ENCODE measurements at regions not wholly inside any gene's neighbourhood (a gene's known extent, or its start where the extent isn't known, plus 50 kb on each side); places are given as distances from the start of the nearest gene placed in this dataset.

- TF ChIP-seq ZNF770 (CRISPR knock-in tag; IDR thresholded peaks at IDR 0.05): no peak
- TF ChIP-seq, protein P1, sequence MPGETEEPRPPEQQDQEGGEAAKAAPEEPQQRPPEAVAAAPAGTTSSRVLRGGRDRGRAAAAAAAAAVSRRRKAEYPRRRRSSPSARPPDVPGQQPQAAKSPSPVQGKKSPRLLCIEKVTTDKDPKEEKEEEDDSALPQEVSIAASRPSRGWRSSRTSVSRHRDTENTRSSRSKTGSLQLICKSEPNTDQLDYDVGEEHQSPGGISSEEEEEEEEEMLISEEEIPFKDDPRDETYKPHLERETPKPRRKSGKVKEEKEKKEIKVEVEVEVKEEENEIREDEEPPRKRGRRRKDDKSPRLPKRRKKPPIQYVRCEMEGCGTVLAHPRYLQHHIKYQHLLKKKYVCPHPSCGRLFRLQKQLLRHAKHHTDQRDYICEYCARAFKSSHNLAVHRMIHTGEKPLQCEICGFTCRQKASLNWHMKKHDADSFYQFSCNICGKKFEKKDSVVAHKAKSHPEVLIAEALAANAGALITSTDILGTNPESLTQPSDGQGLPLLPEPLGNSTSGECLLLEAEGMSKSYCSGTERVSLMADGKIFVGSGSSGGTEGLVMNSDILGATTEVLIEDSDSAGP (CRISPR knock-in tag; IDR thresholded peaks at IDR 0.05; ENCODE audit: borderline replicate concordance): no peak
- TF ChIP-seq, protein P2, sequence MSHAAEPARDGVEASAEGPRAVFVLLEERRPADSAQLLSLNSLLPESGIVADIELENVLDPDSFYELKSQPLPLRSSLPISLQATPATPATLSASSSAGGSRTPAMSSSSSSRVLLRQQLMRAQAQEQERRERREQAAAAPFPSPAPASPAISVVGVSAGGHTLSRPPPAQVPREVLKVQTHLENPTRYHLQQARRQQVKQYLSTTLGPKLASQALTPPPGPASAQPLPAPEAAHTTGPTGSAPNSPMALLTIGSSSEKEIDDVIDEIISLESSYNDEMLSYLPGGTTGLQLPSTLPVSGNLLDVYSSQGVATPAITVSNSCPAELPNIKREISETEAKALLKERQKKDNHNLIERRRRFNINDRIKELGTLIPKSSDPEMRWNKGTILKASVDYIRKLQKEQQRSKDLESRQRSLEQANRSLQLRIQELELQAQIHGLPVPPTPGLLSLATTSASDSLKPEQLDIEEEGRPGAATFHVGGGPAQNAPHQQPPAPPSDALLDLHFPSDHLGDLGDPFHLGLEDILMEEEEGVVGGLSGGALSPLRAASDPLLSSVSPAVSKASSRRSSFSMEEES (CRISPR knock-in tag; IDR thresholded peaks at IDR 0.05): no peak
- TF ChIP-seq ZNF224 (CRISPR knock-in tag; IDR thresholded peaks at IDR 0.05): no peak
- TF ChIP-seq, protein P3, sequence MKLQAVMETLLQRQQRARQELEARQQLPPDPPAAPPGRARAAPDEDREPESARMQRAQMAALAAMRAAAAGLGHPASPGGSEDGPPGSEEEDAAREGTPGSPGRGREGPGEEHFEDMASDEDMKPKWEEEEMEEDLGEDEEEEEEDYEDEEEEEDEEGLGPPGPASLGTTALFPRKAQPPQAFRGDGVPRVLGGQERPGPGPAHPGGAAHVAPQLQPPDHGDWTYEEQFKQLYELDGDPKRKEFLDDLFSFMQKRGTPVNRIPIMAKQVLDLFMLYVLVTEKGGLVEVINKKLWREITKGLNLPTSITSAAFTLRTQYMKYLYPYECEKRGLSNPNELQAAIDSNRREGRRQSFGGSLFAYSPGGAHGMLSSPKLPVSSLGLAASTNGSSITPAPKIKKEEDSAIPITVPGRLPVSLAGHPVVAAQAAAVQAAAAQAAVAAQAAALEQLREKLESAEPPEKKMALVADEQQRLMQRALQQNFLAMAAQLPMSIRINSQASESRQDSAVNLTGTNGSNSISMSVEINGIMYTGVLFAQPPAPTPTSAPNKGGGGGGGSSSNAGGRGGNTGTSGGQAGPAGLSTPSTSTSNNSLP (IDR thresholded peaks at IDR 0.05; ENCODE audit: low read depth, low read length): no peak
- TF ChIP-seq ZNF430 (CRISPR knock-in tag; IDR thresholded peaks at IDR 0.05): no peak
- TF ChIP-seq HOXA3 (CRISPR knock-in tag; IDR thresholded peaks at IDR 0.05): peak; percentile 40; the same call in 1 of the 2 replicates
- no peak for TF ChIP-seq ZNF788 (CRISPR knock-in tag; IDR thresholded peaks at IDR 0.05; ENCODE audit: borderline replicate concordance)
- no peak for TF ChIP-seq MTF1 (CRISPR knock-in tag; IDR thresholded peaks at IDR 0.05)
- no peak for TF ChIP-seq ZNF205 (CRISPR knock-in tag; IDR thresholded peaks at IDR 0.05)
- no peak for TF ChIP-seq HNF1B (CRISPR knock-in tag; IDR thresholded peaks at IDR 0.05)
- TF ChIP-seq ZNF329 (CRISPR knock-in tag; IDR thresholded peaks at IDR 0.05; ENCODE audit: low read depth): no peak
- TF ChIP-seq CTCF (CRISPR knock-in tag; IDR thresholded peaks at IDR 0.05): peak; percentile 59
- no peak for TF ChIP-seq SMARCC2 (IDR thresholded peaks at IDR 0.05)
- TF ChIP-seq ZFP36L2 (CRISPR knock-in tag; IDR thresholded peaks at IDR 0.05): no peak
- no peak for TF ChIP-seq ATRX (CRISPR knock-in tag; IDR thresholded peaks at IDR 0.05; ENCODE audit: borderline replicate concordance)
- no peak for TF ChIP-seq SALL2 (CRISPR knock-in tag; IDR thresholded peaks at IDR 0.05)
- TF ChIP-seq ZMYM2 (CRISPR knock-in tag; IDR thresholded peaks at IDR 0.05): no peak
- no peak for TF ChIP-seq TBX3 (IDR thresholded peaks at IDR 0.05; ENCODE audit: borderline replicate concordance)
Observed at GRCh38 chr1:228555074-228555994, 68.2 kb downstream of the RNF187 start (continued).
